Endodermal cell (in vitro differentiated cells): ENCODE measurements at regions not wholly inside any gene's neighbourhood (a gene's known extent, or its start where the extent isn't known, plus 50 kb on each side); places are given as distances from the start of the nearest gene placed in this dataset.

Source experiments
- DNase-seq: peaks from one replicate; pipeline ENCODE4 v3.0.0-alpha.2; 2017
- H3K27ac ChIP-seq: 2 replicates; pipeline ENCODE4 v1.5.1; 2013; ENCODE audit warnings: mild to moderate bottlenecking, low read depth, low read length, moderate library complexity
- H3K27me3 ChIP-seq: 2 replicates; pipeline ENCODE4 v1.6.1; 2013; ENCODE audit warnings: mild to moderate bottlenecking, low read length, moderate library complexity; ENCODE audit not compliant: insufficient read depth, control insufficient read depth, poor library complexity, severe bottlenecking
- H3K36me3 ChIP-seq: 2 replicates; pipeline ENCODE4 v1.7.0; 2013; ENCODE audit warnings: mild to moderate bottlenecking, low read length, moderate library complexity; ENCODE audit not compliant: control insufficient read depth, insufficient read depth
- H3K4me1 ChIP-seq: one replicate; pipeline ENCODE4 v1.7.0; 2013; ENCODE audit warnings: low read length; ENCODE audit not compliant: control insufficient read depth, insufficient read depth
- H3K4me3 ChIP-seq: 2 replicates; pipeline ENCODE4 v1.5.1; 2013; ENCODE audit warnings: mild to moderate bottlenecking, low read length, moderate library complexity
- H3K9ac ChIP-seq: 2 replicates; pipeline ENCODE4 v1.6.1; 2013; ENCODE audit warnings: mild to moderate bottlenecking, low read length, moderate library complexity; ENCODE audit not compliant: poor library complexity, severe bottlenecking; ENCODE audit errors: extremely low read depth
- H3K9me3 ChIP-seq: 2 replicates; pipeline ENCODE4 v1.6.1; 2013; ENCODE audit warnings: mild to moderate bottlenecking, low read length, moderate library complexity; ENCODE audit not compliant: control insufficient read depth
- H3K27ac Mint-ChIP-seq: 2 replicates; pipeline ENCODE4 v1.8.0; 2020; ENCODE audit warnings: mixed read lengths
- H3K27me3 Mint-ChIP-seq: 2 replicates; pipeline ENCODE4 v1.8.0; 2021; ENCODE audit warnings: mild to moderate bottlenecking, mixed read lengths; ENCODE audit not compliant: insufficient read depth
- H3K36me3 Mint-ChIP-seq: 2 replicates; pipeline ENCODE4 v1.8.0; 2020; ENCODE audit warnings: low read depth, mixed read lengths
- H3K4me1 Mint-ChIP-seq: 2 replicates; pipeline ENCODE4 v1.8.0; 2020; ENCODE audit warnings: mixed read lengths
- H3K4me3 Mint-ChIP-seq: 2 replicates; pipeline ENCODE4 v1.8.0; 2020; ENCODE audit warnings: mild to moderate bottlenecking, moderate library complexity, mixed read lengths
- H3K9me3 Mint-ChIP-seq: 2 replicates; pipeline ENCODE4 v1.8.0; 2020; ENCODE audit warnings: mild to moderate bottlenecking, mixed read lengths
- WGBS, 2 experiments: methylation state at CpG; one replicate each; pipeline versions ENCODE4 v1.1.5 to v1.1.7; 2013; ENCODE audit warnings: missing lambda C conversion rate in 2 of 2, mixed read lengths in 1 of 2; ENCODE audit not compliant: insufficient coverage in 1 of 2, insufficient read length in 1 of 2; 5-methylcytosine and 5-hydroxymethylcytosine counted together
- TF ChIP-seq, protein P1 (sequence below): fragments of 200-600 bp; sonication (generic); conservative IDR thresholded peaks from 2 replicates; pipeline ENCODE4 v1.5.0; 2021; ENCODE audit warnings: antibody characterized with exemption, mild to moderate bottlenecking

DNA sequence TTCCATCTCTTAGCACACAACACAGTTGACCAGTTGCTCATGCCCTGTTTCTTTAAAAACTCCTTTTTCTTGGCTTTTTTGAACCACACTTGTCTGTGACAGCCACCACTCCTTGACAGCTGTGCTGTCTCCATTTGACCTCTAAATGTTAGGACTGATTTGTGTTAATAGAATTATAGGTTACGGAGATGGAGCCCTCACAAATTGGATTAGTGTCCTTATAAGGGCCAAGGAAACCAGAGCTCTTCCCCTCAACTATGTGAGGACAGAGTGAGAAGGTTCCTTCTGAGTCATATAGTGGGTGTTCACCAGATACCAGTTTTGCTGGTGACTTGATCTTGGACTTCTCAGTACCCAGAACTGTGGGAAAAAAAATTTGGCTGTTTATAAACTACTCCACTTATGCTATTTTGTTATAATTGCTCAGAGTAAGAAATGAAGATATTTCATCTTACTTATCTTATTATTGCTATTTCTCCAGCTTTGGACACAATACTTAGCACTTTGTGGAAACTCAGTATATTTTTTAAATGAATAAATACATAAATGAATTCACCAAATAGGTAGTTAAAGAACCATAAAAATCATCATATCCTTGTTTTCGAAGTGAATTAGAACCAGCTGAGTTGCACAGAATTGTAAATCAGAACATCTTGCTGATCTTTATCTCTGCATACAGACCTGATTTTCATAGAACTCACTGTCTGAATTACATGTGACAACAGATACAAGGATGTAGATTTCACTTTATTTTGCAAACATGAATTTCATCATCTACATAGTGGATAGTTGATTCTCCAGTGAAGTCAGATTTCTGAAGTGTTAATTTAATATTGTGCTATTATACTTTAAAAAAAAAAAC lies 598.5 kb upstream of the IRAK1BP1 start:
- H3K27me3 Mint-ChIP-seq: no peaks in the 10 kb centered on the region
- Histone ChIP-seq H3K9ac (no peak overlapping the region), H3K4me3 (no peak overlapping the region), H3K27me3 (no peaks in the 10 kb centered on the region), H3K9me3 (no peaks in the 10 kb centered on the region), H3K36me3 (no peaks in the 10 kb centered on the region), H3K27ac (no peak overlapping the region), H3K4me1 (no peaks in the 10 kb centered on the region)
- no peaks in the 10 kb centered on the region for H3K36me3 Mint-ChIP-seq
- no peaks in the 10 kb centered on the region for H3K9me3 Mint-ChIP-seq
- H3K4me3 Mint-ChIP-seq: no peak overlapping the region
- no peak for DNase-seq
- TF ChIP-seq, protein P1, sequence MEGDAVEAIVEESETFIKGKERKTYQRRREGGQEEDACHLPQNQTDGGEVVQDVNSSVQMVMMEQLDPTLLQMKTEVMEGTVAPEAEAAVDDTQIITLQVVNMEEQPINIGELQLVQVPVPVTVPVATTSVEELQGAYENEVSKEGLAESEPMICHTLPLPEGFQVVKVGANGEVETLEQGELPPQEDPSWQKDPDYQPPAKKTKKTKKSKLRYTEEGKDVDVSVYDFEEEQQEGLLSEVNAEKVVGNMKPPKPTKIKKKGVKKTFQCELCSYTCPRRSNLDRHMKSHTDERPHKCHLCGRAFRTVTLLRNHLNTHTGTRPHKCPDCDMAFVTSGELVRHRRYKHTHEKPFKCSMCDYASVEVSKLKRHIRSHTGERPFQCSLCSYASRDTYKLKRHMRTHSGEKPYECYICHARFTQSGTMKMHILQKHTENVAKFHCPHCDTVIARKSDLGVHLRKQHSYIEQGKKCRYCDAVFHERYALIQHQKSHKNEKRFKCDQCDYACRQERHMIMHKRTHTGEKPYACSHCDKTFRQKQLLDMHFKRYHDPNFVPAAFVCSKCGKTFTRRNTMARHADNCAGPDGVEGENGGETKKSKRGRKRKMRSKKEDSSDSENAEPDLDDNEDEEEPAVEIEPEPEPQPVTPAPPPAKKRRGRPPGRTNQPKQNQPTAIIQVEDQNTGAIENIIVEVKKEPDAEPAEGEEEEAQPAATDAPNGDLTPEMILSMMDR: no peak
- H3K27ac Mint-ChIP-seq: no peak overlapping the region
- WGBS, 2 experiments: 88 to 93% methylated on average over 1 to 2 of the region's 2 CpGs
- peaks cover 9% of the 10 kb centered on the region for H3K4me1 Mint-ChIP-seq

DNA sequence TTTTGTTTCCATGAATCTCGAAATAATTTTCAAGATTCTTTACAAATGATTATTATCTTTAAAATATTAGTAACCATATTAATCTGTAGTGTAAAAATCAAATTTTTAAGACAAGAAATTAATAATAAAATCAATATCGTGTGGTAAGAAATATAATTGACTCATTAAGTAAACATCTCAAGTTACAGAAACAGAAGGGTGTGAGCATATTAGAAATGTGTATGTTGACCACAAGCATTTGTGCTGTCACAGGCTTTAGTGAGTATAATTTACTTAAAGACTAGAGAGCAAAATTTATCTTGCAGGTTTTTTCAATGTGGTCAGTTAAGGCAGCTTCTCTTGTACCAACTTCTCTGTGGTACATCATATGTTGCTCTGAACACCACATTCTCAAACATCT lies 566.5 kb upstream of the IRAK1BP1 start:
- no peak overlapping the region for H3K9ac ChIP-seq
- Mint-ChIP-seq H3K4me3 (no peak overlapping the region), H3K36me3 (no peaks in the 10 kb centered on the region), H3K27me3 (no peaks in the 10 kb centered on the region), H3K9me3 (no peaks in the 10 kb centered on the region), H3K4me1 (peaks cover 3% of the 10 kb centered on the region), H3K27ac (no peak overlapping the region)
- TF ChIP-seq, protein P1: no peak
- no peak overlapping the region for H3K4me3 ChIP-seq
- H3K9me3 ChIP-seq: no peaks in the 10 kb centered on the region
- no CpG with 5 or more reads among the region's 2 CpGs for WGBS, 2 experiments
- no peaks in the 10 kb centered on the region for H3K27me3 ChIP-seq
- H3K27ac ChIP-seq: no peak overlapping the region
- H3K4me1 ChIP-seq: no peaks in the 10 kb centered on the region
- H3K36me3 ChIP-seq: no peaks in the 10 kb centered on the region
- no peak for DNase-seq

GRCh38 chr6:78302411-78302810 lies 564.9 kb upstream of the IRAK1BP1 start:
- Histone ChIP-seq H3K9ac (no peak overlapping the region), H3K4me3 (no peak overlapping the region), H3K27ac (no peak overlapping the region), H3K36me3 (no peaks in the 10 kb centered on the region), H3K27me3 (no peaks in the 10 kb centered on the region), H3K9me3 (no peaks in the 10 kb centered on the region), H3K4me1 (no peaks in the 10 kb centered on the region)
- TF ChIP-seq, protein P1: no peak
- 75 to 90% methylated on average over 1 of the region's 1 CpG for WGBS, 2 experiments
- Mint-ChIP-seq H3K9me3 (no peaks in the 10 kb centered on the region), H3K27ac (no peak overlapping the region), H3K4me1 (peaks cover 3% of the 10 kb centered on the region), H3K36me3 (no peaks in the 10 kb centered on the region), H3K4me3 (no peak overlapping the region), H3K27me3 (no peaks in the 10 kb centered on the region)
- DNase-seq: no peak
